ENCODE measurements at regions not wholly inside any gene's neighbourhood (a gene's known extent, or its start where the extent isn't known, plus 50 kb on each side); places are given as distances from the start of the nearest gene placed in this dataset.

DNA sequence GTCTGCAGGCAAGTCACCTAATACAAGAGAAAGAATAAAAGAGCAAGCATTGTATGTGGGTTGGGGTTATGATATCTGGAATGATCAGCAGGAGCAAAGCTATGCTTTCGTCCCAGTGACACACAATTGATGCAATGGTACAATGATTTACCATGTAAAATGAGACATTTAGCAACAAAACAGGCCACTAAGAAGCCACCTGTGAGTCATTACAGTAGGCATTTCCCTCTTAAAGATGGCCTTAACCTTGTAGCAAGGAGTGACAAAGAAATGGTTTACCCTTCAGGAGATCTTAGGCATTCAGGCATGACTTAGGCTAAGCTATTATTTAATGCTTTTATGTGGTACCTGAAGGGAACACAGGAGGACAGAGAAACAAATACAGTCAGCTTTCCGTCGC, 373.3 kb upstream of the RBMS3 start:
- DNase-seq = no peak

DNA sequence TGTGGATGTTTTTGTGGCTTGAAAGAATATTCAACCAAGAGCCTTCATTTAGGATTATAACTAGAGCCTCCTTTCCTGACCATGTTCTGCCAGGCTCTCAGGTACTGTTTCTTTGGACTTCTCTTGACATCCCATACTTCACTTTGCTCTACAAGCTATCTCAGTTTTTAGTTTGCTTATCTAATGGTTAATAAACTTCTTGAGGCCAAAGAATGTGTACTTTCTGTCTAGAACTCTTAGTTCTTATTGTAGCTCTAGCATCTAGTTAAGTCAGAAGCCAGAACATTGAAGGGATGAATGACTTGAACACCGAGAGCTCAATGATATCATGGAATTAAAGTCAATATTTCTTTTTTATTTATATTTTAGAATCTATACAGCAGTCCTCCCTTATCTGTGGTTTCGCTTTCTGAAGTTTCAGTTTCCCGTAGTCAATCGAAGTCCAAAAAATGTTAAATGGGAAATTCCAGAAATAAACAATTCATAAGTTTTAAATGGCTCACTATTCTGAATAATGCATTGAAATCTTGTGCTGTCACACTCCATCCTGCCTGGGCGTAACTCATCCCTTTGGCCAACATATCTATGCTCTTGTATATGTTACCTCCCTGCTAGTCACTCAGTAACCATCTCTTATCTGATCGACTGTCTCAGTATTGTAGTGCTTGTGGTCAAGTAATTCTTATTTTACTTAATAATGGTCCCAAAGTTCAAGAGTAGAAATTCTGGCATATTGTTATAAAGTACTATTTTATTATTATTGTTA, 368.6 kb upstream of the RBMS3 start:
- no peak for DNase-seq

DNA sequence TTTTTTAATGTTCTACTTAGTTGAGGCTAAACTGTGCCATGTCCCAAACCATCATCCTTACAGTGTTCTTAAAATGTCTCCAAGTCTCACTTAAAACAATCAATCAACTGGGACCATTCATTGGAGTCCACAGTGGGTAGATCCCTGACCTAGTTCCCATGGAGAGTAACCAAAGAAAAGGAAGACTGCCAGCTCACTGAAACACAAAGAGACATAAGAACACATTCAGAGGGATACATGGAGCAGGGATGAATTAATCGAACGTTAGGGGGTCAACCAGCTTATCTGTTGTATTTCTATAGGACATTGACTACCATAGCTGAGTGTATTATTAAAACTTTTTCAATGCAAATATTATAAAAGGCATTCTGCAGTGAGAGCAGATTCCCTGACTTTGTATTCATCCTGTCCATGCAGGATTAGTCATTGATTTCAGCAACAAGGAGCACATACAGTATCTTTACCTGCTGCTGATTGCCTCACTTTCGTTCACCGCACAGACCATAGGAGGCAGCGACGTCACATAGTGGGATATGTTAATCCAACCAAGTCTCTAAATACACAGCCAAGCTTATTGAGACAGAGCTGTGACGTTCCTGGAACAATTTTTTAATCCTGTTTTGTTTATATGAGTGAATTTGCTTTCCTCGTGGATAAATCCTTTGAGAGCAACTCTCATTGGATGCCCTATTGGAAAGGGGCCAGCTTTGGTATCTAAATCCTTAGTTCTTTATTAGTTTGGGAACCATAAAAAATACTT, 364.9 kb upstream of the RBMS3 start:
- DNase-seq = no peak

DNA sequence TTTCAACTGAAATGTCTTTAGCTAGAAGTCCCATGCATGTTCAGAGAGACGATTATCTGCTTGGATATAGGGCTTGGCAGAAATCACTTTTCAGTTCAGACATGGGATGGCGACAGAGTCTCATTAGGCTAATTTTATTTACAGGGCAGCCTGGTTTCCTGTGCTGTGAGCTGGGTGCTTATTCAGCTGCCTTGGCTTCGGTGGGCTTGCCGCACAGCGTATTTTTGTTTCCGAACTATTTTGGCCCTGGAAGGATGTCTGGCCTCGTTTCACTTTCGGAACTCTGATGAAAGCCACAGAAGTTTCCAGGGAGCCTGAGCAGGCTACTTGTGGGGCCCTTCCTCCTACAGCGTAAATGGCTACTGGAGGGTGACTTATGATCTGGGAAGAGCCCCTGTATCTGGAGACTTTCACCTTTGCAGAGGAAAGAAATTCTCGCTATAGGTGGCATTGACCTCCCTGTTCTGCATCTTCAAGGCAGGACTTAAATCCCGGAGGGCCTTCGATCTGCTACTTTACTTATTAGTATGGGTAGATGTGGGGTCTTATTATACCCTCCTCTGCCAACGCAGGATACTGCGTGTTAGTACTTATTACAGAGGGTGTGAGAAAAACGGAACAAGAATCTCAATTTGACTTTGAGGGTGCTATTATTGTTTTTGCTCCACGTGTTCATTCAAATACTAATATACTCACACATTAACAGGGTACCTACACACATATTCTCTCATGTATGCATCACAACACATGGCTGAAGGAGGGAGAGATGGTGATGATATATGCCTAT, 364.0 kb upstream of the RBMS3 start:
- DNase-seq = no peak

DNA sequence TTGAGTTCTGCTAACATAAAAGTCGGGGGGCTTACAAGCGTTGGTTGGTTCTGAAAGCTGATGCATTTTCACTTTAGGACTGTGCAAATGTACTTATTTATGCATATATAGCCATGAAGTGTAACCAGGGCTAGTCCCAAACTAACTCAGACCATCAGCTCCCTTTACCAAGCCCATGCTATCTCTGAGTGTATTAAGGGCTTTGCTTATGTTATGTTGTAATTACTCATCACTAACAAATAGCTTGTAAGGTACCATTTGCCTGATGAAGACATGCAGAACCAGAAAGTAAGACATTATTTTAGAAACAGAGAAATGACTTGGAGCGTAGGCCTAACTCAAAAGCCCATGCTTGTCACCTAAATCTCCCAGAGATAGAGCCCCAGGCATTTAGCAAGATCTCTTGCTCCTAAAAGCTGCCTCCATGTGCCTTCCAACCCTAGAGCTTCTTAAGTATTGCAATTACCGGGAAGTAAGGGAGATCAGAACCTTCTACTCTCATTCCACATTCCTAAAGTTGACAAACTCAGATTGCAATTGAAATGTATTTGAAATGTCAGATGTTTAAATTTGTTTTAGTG, 362.9 kb upstream of the RBMS3 start:
- no peak for DNase-seq

DNA sequence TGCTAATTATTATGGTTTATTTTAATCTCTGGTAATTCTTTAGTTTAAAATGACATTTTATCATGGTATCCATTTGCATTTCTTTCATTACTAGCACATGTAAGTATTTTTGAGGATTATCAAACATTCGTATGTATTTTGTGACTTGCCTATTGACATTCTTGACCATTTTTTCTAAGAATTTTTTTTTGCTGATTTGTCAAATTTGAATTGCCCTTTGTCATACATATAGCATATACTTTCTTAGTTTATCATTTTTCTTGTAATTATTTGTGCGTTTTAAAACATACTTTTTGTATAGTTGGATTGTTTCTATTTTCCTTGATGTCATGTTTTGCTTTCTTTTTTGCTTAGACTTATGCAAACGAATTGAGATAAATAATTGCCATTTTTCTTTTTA, 358.5 kb upstream of the RBMS3 start:
- no peak for DNase-seq

DNA sequence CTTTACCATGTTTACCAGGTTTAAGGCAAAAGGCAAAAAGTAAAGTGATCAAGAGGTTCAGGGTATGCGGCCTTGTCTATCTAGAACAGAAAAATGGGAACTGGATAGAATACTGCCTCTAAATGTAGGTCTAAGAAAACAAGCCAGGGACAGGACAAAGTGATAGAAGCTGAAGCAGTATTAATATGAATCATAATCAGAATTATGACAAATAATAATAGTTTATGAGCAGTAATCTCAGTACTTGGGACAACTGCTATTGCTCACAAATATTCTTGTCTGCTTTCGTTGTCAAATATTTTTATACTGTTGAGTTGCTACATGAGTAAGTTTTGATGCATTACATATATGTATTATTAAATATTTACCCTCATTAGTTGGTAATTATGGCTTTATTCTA, 356.9 kb upstream of the RBMS3 start:
- no peak for DNase-seq

DNA sequence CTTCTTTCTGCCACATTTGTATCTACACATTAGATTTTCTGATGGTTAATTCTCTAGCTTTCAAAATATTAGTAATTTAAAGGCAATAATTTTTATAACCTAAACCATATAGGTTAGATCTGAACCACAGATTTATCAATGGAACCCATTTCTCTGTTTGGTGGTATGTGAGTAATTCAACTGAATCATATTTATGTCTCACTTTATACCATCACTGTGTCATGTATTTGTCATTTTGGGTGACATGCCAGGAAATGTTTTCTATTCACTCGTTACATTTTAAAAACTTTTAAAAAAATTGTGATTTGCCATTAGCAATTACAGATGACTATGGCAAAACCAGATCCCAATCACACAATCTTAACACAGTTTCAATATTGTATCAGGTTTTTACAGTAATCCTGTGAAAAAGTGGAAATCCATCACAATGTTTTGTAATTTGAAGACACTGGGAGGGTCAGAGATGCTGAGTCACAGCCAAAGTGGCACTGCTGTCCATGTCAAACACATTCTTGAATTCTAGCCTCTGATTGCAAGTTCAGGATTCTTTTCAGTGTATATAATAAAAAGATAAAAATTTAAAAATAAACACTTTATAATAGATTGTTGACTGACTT, 356.0 kb upstream of the RBMS3 start:
- no peak for DNase-seq

DNA sequence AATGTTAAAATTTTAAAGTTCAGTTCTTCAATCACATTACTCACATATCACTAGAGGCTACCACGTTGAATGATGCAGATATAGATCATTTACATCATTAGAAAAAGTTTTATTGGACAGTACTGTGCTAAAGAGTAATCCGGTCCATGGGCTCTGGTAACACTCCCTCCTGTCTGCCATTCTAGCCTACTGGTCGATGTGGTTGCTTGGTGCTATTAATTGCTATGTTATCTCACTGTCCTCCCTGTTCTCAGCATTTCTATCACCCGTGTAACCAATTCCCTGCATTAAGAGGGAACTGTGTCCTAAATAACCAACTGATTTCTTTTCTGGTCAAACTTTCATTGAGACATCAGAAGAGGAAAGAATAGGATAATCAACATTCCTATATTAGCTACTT, 347.5 kb upstream of the RBMS3 start:
- DNase-seq = no peak

DNA sequence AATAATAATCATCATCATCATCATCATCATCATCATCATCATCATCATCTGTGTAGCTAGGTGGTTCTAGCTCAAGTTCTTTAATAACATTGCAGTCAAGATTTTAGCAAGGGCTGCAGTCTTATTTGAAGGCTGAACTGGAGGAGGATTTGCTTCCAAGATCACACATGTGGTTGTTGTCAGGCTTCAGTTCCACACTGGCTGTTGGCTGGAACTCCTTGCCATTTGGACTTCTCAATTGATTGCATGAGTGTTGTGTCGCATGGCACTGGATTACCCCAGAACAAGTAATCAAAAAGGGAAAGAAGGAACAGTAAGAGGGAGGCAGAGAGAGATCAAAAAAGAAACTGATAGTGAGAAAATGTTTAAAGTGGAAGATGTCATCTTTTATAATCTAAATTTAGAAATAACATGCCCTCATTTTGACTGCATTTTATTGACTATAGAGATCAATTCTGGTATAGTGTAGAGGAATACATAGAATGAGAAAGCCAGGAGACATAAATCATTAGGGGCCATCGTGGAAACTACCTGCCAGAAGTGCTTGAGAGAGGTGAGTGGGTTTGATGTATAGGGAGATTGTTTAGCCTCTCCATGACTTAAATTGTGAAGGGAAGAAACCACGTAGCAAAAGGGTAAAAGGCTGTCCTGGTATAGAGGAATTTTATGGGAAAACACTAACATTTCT, 346.6 kb upstream of the RBMS3 start:
- no peak for DNase-seq

DNA sequence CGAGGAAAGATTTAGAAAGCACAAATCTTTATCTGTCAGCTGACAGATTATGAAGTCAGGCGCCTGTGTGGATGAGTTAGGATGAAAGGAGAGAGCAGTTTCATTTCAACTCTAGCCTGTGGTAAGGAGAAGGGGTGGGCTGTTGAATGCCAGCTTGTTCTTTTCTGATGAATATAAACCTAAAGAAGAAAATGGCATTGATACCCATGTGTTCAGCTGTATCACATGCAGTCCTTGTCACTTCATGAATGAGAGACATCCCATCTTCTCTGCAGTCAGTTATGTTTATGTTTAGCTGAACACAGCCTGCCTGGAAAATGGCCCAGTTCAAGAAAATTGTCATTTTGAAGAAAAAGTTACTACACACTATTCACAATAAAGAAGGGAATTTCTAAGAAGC, 345.7 kb upstream of the RBMS3 start:
- DNase-seq = no peak

DNA sequence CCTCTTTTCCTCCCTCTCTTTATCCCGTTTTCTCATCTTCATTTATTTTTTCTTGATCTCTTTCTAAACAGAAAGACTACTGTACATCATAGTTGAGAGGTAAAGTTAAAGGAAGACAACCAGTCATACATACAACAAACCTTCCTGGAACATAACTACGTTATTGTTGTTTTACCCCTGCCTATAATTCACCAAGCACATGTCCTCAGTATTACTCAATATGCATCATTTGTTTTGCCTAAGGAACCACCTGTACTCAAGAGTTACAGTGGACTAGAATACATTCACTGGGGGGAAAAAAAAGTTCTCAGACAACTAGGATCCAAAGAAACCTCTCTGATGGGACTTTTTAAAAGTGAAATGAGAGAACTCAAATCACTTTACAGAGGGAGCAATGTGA, 344.7 kb upstream of the RBMS3 start:
- DNase-seq = no peak

DNA sequence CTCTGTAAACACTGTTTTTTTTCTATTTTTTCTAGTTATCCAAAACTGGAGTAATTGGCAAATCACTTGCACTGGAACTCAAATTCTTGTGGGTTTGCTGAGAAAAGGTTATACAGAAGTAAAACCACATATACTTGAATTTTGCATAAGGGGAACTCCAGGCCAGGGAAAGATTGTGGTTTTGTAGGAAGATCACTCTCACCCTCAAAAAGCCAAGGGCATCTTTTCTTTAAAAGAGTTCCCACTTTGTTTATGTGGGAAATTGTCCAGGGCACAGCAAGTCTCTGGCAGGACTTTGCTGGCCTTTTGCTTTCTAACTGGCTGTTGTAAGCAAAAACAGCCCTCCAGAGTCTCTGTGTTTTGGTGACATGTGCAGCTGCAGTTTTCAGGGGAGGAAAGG, 340.3 kb upstream of the RBMS3 start:
- DNase-seq = no peak

DNA sequence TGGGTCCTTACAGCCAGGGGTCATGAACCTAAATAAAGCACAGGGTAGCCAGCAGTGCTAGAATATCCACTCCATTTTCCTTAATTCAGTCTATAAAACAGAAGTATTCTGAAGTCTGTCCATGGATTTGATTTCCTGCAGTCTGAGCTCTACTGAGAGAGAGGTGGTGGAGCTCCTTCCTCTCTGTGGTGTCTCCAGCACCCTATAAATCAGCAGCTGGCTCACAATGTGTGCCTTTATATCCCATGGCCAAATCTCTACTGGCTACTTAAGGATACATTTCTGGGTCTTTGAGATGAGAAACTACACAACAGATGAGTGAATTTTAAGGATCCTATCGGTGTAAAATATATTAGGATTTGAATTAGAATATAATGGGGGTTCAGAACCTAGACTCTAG, 339.9 kb upstream of the RBMS3 start:
- no peak for DNase-seq

DNA sequence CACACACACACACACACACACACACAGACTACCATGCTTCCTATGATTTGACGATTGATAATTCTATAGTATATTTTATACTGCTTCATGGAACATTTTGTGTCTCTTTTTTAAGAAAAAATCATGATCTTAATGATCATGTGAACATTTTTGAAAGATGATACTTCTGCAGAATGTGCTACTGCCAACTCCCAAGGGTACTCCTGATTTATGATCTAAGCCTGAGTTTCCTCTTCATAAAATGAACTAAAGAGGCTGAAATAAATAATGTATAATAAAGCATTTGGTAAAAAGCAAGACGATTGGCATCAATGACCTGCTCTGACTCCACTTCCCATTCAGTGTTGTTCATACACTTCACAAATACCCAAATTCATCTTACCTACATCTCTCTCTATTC, 333.8 kb upstream of the RBMS3 start:
- no peak for DNase-seq

DNA sequence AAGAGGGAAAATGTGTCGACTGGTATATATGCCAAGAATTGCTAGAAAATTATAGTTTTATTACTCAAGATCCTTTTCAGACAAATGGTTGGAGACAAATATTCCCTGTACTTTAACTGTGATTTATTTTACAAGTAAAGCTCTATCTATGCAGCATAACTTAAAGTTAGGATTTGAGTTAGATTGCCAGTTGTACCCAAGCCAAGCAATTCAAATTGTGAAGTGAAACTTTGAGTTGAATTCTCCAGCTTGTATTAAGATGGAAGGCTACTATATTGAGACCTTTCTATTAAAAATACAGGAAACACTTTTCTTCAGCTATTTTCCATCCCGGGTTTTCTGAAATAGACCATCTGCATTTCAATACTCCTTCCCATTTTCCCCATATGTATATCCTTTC, 333.1 kb upstream of the RBMS3 start:
- DNase-seq = no peak

DNA sequence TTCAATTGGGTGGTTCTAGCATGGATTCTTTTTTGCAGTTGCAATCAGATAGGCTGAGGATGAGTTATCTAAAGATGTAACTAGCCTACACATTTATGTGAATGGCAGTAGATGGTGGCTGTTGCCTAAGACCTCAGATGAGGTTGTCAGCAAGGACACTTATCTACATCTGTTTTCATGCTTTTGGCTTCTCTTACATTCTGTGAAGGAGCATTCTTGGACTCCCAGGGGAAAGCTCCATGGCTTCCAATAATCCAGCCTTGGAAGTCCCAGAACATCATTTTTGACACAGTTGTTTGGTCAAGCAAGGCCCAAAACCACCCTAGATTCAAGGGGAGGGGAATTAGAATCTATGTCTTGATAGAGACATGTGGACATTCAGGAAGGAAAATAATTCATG, 332.2 kb upstream of the RBMS3 start:
- no peak for DNase-seq

DNA sequence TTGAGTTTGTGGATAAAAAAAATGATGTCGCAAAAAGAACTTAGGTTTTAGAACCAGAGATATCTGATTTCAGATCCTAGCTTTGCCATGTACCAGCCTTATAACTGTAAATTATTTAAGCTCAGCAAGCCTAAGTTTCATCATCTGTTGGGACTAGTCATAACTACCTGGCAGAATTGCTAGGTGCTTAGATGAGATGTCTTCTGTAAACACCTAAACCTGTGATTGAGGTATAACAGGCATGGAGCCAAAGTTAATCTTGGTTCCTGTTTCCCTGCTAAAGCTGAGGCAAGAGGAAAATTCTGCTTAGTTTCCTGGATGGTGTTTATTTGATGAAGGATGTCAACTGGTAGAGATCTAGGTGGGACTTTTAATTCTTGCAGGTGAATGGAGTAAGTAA, 331.3 kb upstream of the RBMS3 start:
- DNase-seq = no peak

DNA sequence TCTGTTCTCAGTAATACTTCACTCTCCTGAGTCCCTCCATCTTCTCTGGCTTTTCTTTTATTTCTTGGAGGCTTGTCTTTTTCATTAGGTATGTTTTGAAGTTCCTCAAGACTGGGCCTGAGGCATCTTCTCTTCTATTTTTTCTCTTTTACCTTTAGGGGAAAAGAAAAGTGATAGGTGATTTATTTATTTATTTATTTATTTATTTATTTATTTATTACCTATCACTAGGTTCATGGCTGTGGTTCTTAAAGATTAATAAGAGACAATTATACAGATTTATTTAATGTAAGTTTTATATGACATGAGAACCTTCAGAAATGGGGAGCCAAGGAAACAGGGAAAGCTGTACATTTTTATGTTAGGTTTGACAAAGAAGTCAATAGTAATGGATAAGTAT, 330.3 kb upstream of the RBMS3 start:
- no peak for DNase-seq

DNA sequence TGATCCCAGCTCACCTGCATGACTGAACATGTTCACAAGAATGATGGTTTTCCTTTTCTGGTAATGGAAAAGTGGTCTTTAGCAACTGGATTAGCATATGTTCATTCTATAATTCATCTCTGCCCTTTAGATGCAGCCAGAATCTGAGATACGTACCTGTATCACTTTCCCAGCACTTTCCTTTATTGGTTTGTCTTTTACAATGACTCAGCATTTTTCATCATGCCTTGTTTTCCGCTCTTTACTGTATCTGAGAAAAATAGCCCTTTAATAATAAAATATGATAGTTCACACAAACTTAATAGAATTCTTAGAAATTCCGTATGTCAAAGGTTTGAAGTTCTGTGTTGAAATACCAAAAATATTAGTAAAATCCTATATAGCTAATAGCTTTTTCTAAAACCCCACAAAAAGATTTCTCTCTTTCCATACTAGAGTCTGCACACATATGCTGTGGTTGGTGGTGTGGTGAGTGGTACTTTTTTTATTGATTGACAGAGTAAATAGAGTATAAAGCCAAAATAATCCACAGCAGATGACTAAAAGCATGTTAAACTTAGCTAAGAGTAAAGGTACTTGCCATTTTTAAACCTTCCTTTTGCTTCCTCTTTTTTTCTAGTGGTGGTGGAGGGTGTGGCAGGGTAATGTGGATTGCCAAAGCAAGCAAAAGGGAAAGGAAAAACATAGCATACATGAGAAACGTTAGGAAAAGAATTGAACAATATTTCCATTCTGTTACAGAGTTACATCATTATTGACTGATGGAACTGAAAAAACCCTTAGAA, 328.9 kb upstream of the RBMS3 start:
- no peak for DNase-seq

DNA sequence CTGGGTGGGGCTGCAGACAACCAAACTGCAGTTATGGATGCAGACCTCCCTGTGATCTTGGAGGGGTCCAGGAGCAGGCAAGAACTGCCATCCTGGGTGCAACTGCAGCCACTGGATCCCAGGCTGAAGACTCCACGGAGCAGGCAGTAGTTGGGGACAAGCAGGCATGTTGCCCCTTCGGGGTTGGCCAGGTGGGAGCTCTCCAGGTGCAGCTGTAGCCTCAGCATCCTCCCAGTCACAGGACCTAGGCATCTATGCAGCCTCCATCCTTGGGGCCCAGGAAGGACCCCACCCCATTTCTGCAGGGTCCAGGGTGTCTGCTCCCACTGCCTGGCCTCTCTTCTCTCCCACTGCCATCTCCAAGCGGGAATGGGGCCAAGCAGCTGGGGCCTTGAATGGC, 322.2 kb upstream of the RBMS3 start:
- DNase-seq = no peak

DNA sequence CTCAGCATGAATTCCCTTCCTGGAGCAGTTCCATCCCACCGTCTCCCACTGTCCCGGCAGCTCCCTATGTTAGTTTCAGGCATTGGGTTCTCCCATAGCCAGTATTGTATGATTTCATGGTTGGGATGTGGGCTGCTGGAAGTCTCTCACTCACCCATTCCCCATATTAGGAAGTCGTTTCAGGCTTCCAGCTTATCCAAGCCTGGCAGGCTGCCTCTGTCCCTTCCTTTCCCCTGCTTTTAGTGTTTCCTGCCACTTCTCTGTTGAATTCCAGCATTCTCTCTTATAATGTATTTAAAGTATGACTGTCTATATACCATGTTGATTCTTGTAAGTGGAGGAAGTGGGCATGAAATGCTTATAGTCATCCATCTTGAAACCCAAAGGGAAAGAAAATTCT, 309.7 kb upstream of the RBMS3 start:
- no peak for DNase-seq

Measured in stimulated activated CD4-positive, alpha-beta T cell treated with anti-CD3 and anti-CD28 coated beads, Interleukin-12 subunit alpha, Interleukin-12 subunit beta, amount 100 ng/mL, for 4 hours (primary cell).